ENCODE measurements at regions not wholly inside any gene's neighbourhood (a gene's known extent, or its start where the extent isn't known, plus 50 kb on each side); places are given as distances from the start of the nearest gene placed in this dataset.
"Not testable (repeated sequence)": the region's sequence is repeated elsewhere in the genome, so short reads cannot be mapped to it uniquely, and the experiment has no call there.

DNA sequence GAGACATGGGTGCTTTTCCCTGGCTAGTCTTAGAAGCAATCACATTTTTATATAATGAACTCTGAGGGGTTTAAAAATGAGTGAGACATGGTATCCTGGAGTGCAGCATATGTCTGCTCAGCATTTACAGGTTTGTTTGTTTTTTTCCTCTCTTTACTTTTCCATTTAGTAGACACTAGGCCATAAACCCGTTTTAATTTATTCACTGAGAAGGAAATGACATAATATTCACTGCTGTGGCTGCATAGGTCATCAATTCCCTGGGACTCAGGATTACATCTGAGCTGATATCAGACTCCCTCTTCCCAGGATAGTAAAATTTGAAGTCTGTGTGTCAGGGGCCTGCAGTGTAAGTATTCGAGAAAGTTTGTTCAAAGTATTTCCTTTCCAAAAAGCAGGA lies 178.9 kb upstream of the SPRY1 start:
- no peak for DNase-seq (ENCODE audit: low read depth)

DNA sequence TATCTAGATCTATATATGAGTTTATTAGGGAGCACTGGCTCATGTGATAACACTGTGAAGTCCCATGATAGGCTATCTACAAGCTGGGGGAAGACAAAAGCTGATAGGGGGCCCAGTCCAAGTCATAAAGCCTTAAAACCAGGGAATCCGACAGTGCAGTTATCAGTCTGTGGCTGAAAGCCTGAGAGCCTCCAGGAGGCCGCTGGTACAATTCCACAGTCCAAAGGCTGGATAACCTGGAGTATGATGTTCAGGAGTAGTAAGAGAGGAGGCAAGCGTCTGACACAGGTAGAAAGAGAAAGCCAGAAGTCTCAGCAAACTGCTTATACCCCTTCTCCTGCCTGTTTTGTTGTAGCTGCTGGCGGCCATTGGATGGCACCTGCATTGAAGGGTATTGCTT lies 177.6 kb upstream of the SPRY1 start:
- DNase-seq (ENCODE audit: low read depth) = no peak

DNA sequence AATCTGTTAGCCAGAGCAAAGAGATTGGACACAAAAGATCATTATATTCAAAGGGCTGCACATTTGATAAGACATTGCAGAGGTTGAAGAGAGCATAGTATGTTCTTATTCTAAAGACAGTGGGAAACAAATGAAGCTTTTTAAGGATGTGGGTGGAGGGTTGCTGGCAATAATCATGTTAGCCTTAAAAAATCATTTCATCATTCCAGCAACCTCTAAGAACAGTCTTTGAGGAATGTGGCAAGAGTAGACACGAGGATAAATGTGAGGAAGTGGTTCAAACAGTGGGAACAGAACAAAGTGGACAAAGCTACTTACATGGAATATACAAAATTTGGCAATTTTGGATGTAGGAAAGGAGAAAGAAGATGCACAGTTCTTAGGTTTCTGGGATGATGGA lies 167.3 kb upstream of the SPRY1 start:
- no peak for DNase-seq (ENCODE audit: low read depth)

DNA sequence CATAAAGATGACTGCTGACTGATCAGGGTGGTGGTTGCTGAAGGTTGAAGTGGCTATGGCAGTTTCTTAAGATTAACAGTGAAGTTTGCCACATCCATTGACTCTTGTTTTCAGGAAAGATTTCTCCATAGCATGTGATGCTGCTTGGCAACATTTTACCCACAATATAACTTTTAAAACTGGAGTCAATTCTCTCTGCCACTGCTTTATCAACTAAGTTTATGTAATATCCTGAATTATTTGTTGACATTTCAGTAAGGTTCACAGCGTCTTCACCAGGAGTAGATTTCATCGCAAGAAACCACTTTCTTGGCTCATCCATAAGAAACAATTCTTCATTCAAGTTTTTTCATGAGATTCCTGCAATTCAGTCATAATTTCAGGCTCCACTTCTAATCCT lies 166.5 kb upstream of the SPRY1 start:
- DNase-seq (ENCODE audit: low read depth) = no peak

DNA sequence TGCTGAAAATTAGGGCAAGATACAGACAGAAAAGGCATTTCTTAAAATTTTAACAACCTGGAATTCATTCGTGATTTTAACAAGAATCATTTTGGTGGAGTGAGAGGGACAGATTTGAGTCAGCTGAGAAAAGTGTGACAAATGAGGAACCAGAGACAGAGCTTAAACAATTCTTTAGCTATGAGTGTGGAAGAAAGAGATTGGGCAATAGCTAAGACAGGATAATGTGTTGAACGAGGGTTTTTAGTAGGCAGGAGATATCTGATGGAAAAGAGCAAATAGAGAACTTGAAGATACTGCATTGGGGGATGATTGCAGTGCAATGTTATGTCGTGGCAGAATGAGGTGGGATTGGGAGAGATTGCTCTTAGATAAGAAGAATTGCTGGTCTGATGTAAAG lies 164.2 kb upstream of the SPRY1 start:
- DNase-seq (ENCODE audit: low read depth) = no peak

DNA sequence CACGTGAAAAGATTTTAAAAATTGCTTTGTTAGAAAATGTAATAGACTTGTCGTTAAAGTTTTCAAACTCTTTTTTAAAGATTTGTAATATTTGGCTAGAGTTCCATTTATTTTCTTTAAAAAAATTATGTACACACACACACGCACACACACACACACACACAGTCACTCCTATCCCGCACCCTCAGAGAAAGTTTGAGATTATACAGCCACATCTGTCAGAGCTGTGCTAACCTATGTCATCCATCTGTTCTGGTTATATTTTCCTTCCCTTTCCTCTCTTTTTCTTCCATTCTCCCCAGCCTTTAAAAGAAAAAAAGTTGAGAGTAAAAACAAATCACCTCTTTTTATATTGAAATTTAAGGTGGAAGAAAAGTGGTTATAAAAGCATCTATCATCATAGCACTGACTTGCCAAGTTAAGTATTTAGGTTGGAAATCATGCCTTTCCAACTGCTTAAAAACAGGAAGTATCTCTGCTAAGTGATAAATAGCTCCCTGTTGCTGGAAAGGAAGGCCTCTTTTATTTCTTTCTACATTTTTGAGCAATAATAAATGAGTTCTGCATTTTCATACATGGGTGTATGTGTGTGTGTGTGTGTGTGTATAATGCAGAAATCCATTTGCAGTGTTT lies 163.3 kb upstream of the SPRY1 start:
- DNase-seq (ENCODE audit: low read depth) = no peak

DNA sequence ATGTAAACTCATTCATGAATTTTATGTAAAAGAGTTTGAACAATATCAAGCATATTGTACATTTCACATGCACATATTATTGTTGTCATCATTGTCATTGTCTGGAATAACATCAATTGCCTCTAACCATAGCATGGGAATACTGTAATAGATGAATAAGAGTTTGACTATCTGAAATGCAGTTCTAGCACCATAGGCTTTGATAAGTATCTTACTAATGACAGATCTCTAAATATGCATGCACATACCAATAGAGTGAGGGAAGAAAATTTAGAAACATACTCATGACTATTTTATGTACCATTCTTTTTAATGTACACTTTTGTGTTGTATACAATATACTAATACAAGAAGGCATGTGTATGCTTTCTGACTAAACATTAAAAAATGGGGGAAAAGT lies 161.6 kb upstream of the SPRY1 start:
- DNase-seq (ENCODE audit: low read depth) = no peak

DNA sequence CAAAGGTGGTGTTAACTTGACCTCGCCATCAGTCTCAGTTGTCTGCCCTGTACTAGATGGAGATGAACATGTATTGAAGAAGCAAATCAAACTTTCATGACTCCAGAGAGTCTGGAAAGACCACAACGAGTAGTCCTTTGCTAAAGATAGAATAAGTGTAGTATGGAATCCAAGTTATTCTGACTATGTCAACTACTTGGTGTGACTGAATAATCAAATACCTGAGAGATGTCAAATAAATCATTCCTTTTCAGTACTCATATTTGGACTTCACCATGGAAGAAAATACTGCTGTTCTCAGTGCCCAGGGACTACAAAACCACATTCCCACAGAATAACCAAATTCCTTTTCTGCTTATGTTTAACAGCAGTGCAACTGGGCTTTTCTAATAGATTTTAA lies 161.2 kb upstream of the SPRY1 start:
- no peak for DNase-seq (ENCODE audit: low read depth)

DNA sequence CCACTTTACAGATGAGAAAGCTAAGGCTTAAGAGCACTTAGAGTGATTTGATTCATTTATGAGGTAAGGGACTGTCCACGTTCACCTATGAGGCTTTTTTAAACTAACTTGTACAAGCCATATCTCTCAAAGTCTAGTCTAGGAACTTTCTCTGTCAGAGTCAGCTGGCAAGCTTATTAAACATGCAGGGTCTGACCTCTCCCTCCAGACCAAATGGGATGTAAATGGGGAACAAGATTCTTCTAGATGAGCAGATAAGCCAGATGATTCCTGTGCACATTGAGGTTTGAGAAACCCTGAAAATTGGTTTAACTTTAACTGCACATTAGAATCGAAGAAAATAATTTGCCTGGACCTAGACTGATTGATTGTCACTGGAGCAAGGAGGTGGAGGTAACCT lies 160.0 kb upstream of the SPRY1 start:
- DNase-seq (ENCODE audit: low read depth) = no peak

DNA sequence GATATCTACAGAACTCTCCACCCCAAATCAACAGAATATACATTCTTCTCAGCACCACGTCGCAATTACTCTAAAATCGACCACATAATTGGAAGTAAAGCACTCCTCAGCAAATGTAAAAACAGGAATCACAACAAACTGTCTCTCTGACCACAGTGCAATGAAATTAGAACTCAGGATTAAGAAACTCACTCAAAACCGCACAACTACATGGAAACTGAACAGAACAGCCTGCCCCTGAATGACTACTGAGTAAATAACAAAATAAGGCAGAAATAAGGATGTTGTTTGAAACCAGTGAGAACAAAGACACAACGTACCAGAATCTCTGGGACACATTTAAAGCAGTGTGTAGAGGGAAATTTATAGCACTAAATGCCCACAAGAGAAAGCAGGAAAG lies 156.3 kb upstream of the SPRY1 start:
- DNase-seq (ENCODE audit: low read depth) = not testable (repeated sequence)

DNA sequence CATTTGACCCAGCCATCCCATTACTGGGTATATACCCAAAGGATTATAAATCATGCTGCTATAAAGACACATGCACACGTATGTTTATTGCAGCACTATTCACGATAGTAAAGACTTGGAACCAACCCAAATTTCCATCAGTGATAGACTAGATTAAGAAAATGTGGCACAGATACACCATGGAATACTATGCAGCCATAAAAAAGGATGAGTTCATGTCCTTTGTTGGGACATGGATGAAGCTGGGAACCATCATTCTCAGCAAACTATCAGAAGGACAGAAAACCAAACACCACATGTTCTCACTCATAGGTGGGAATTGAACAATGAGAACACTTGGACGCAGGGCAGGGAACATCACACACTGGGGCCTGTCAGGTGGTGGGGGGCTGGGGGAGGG lies 153.4 kb upstream of the SPRY1 start:
- not testable (repeated sequence) for DNase-seq (ENCODE audit: low read depth)

DNA sequence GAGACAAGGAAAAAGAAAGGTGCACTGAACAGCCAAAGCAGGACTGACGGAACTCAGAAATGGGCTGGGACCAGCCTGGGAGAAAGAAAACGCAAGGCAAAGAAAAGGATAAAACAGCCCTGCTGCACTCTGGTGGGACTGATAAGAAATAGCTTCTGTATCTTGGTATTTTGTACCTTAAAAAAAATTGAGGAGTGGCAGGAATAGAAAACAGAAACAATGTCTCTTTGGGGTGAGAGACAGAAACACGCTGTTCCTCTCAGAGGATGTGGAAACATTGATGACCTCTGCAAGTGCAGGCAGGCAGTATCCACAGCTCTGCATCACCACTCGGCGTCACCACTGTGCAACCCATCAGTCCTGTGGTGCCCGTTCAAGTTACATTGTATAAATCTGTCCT lies 152.5 kb upstream of the SPRY1 start:
- no peak for DNase-seq (ENCODE audit: low read depth)

DNA sequence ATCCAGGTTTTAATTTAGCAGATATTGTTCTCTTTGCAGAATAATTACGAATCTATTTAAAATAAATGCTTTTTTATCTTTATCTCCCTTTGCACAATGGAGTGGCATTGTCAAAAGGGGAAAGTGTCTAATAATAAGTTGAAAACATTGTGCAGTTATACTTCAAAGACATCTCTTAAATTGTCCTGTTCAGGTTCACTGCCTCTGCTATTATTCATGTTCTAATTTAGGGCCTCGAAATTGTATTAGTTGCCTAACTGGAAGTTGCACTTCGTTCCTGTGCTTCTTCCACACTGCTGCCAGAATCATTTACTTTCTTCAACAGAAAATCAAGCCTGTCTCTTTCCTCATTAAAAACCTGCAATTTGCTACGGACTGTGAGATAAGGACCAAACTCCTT lies 150.5 kb upstream of the SPRY1 start:
- no peak for DNase-seq (ENCODE audit: low read depth)

DNA sequence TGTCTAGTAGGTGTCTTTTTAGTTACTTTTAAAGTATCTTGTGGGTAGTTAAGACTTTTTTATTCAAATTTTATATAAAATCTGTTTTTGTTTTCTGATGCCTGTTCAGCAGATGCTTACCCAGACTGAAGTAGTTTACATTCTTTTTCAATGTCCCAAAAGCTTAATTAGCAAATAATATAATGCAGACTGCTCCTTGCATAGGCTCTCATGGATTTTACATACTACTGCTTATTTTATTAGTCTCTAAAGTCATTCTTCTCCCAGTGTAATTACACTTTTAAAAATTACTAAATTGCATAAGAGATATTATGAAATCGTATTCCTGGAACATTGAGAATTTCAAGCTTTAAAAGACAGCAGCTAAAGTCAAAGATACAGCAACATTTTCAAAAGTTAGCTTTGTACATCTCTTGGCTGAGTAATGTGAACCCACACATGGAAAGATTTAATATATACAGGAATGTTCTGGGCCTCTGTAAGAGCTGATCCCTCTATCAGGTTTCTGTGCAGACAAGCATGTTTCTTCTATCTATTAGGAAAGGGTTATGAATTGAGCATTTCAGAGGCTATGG lies 148.4 kb upstream of the SPRY1 start:
- peak; percentile 13 for DNase-seq (ENCODE audit: low read depth)

DNA sequence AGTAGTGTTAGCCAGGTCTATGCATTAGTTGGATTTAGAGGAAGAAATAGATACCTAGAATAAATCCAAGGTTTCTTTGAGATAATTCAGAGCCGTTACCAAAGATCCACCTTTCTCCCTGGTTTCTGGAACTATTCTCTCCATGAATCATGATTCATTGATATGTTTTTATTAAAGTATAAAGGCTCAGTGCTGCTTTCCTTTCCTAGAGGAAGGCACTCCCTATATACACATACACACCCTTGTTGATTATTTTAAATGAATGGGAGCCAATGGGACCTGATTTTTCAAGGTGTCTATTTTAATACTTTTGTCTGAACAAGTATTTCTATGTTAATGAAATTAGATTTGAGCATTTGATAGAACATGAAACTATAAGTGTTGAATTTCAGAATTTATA lies 146.8 kb upstream of the SPRY1 start:
- no peak for DNase-seq (ENCODE audit: low read depth)

DNA sequence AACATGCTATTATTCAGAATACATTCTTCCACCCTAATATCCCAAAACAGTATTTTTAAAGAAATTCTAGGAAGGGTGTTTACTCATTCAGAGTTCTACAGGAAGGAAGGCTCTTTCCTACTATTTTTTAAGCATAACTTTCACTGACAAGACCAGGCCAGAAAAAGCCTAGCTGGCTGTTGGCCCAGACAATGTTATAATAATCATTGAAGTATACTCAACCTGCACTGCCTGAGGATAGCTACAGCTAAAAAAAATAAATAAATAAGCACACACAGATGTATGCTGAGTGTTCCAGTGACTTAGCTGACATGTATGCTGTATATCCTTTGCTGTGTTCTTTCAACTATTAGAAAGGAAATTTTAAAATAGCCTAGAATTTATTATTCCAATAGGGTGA lies 145.8 kb upstream of the SPRY1 start:
- DNase-seq (ENCODE audit: low read depth) = peak; percentile 19

DNA sequence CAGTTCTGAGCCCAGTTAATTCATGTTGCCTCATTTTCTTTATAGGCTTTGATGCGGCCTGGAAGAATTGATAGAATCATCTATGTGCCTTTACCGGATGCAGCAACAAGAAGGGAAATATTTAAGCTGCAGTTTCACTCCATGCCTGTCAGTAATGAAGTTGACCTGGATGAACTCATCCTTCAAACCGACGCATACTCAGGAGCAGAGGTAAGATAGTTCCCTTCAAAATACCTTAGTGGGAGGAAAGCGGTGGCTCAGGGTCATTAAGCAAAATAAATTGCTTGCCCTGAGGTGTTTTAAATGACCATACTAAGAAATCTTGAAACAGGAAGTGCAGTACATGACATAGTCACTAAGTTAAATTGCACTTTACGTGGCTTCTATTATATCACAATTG lies 140.6 kb upstream of the SPRY1 start:
- DNase-seq (ENCODE audit: low read depth) = no peak

DNA sequence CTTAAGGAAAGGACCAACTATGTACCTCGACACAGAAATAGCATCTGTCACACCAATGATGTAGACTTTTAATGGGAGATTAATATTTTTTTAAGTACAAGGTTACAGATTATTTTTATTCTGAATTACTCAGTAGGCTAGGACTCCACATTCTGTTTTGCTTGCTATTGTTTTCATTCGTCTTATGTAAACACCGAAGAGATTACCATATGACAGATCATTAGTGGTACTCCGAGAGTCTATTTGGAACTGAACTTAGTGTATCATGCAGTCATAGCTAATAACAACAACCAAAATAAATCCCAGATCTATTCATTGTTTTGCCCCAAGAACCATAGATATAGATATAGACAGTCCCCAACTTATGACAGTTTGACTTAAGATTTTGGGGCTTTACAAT lies 139.7 kb upstream of the SPRY1 start:
- DNase-seq (ENCODE audit: low read depth) = no peak

DNA sequence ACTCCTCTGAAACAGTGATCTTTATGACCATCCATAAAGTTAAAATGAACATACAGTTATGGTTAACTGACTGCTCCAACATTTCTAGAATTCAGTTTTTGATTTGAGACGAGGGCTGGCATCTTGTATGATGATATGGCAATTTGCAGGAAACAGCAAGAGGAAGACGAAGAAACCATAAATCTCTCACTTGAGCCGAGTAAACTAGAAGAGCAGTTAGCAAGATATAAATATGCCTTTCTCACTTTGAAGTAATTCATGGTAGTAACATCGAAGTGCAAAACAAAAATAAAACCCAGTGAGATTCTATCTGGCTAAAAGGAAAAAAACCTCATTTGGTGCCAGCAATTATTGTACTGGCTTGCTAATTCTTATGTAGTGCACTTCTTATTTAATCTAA lies 139.0 kb upstream of the SPRY1 start:
- no peak for DNase-seq (ENCODE audit: low read depth)

DNA sequence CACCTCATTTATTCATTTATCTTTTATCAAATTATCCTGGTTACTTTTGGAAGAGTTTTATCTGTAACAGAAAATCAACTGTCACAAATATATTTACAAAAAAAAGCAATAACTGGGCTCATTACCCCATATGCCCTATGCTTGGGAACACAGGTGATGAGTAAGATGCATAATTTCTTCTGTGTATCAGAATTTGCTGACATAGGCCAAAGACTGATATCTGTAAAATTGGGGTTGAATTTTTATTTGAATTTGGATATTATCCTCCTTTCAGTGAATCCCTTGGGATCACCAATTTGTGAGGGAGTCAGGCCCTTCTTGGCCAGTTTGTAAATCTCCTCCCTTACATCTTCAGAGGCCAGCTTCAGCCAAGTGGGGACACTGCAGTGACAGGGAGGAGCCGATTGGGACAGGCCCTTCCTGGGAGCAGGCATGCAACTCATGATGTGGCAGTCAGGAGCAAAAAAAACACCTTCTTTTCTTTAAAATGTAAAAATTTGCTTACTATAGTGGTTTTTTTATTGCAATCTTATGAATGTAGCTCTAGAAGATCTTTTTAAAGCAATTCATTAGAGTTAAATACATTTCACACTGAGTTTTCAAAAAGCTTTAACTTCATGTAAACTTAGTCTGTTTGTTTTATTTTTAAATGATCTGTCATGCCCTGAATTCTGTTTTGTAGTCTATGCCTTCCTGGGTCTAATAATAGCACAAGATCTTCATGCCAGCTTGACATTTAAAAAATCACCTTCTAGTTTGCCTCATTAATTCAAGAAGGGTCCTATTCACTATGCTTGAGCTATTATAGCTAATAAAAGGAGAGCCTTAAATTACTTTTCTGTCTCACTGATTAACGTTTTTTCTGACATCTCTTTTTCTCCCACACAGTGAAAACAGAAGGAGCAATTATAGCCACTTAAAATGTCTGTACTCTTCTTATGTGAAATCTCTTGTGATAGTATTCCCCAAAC lies 136.6 kb upstream of the SPRY1 start:
- no peak for DNase-seq (ENCODE audit: low read depth)

DNA sequence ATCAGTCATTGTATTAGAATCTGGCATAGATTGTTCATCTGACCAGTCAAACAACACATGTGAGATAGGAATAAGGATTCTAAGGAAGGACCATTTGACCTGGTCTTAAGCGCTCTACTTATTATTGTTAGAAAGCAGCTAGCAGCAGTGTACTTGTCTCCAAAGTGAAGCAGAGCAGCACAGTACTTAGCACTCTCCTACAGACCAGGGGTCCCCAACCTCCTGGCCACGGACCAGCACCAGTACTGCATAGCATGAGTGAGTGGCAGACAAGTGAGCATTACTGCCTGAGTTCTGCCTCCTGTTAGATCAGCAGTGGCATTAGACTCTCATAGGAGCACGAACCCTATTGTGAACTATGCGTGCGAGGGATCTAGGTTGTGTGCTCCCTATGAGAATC lies 135.9 kb upstream of the SPRY1 start:
- no peak for DNase-seq (ENCODE audit: low read depth)

DNA sequence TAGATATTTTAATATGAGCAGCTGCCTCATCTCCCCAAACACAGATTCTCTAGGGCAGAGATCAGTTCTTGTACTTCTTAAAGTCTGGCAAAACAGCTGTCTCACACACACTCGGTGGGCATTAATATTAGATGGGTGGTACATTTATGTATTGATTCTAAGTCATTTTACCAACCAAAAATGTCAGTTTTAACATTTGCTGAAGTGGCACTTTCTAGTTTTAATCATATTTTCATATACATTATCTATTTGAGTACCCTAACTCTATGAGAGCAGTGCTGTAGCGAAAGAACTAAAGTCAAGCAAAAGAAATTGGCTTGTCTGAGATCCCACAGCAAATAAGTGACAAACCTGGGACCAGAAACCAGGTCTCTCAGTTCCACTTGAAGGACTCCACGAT lies 134.5 kb upstream of the SPRY1 start:
- DNase-seq (ENCODE audit: low read depth) = no peak

DNA sequence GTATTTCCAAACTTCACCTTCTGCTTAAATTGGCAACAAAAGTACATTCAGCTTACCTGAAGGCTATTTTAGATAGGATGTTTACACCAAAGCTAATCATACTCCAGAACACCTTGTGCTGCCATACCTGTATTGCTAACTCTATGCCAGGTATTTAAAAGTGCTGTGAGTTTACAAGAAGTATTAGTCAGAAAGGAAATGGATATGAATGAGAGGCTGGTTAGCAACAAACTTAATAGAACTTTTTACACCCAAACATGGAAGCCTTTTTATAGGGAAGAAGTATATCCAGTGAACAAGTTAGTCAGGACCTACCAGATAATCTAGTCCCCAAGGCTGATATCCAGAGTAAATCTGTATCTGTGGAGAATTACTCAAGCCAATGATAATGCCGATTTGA lies 131.2 kb upstream of the SPRY1 start:
- no peak for DNase-seq (ENCODE audit: low read depth)
